ENCODE measurements at regions not wholly inside any gene's neighbourhood (a gene's known extent, or its start where the extent isn't known, plus 50 kb on each side); places are given as distances from the start of the nearest gene placed in this dataset.

DNA sequence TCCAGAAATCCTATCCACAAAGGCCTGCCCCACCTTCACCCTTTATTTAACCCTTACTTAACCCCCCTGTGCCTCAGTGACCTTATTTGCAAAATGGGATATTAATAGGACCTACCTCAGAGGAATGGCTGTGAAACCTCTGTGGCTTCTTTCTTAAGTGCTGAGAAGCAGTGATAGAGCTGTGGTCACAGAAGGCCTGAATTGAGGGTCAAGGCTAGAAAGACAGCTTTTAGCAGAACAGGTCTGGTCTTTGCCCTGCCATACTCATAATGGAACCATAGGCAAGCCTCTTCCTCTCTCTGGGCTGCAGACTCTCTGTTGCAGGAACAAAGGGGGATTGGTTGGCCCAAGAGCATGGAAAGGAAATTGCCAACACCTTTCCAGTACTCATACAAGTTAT is 63.5 kb upstream of the MAMLD1 start:
- Histone ChIP-seq H3K27ac (no peak overlapping the region), H3K4me1 (no peaks in the 10 kb centered on the region), H3K9me3 (no peaks in the 10 kb centered on the region), H3K4me3 (no peak overlapping the region), H3K36me3 (no peaks in the 10 kb centered on the region), H3K27me3 (replicated peaks in 1 of 7) (no peaks in the 10 kb centered on the region)
- intact Hi-C loops (cut with DNase I; ENCODE audit: low total_unique reads): no loop called here
- DNase-seq: no peak
- no peak for TF ChIP-seq CTCF (IDR thresholded peaks at IDR 0.05 in 8 of 11, conservative IDR thresholded peaks at IDR 0.05 in 3 of 11)
- no peak for TF ChIP-seq POLR2AphosphoS5 (IDR thresholded peaks at IDR 0.05)
- no peak for TF ChIP-seq POLR2A (IDR thresholded peaks at IDR 0.05)

DNA sequence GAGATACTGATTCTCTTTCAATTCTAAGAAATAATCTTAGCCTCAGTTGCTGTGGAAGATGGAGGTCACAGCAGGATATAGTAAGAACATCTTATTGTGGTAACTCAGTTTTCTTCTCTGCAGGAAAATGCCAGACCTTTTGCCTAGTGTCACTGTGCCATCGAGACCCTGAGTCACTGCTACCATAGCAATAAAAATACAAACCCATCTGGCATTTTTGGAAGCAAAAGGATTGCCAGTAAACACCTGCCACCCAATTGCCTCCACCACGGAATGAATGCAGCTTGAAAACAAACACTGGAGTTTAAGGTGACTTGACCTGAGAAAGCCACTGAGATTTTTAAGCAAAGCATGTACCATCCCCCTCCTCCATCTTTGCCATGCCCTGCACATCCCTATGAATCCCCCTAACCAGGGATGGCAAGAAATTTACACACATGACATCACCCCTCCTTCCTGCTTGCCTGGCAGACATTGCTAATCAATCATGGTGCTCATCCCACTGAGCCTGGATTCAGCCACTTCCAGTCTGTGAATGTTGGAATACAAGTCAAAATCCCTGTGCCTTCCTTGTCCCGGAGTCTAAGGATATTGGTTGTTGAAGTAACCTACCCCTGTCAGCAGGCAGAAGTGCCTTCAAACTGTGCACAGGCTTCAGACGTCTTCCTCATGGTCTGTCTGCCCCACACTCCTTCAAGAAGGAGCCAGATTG is 59.6 kb upstream of the MAMLD1 start:
- no peak overlapping the region for H3K4me3 ChIP-seq
- WGBS, 5 donors: 61 to 91% (median 80%) methylated on average over 4 of the region's 4 CpGs
- no peaks in the 10 kb centered on the region for H3K9me3 ChIP-seq
- DNase-seq: no peak
- intact Hi-C loops (cut with DNase I; ENCODE audit: low total_unique reads): no loop called here
- H3K27me3 ChIP-seq (replicated peaks in 1 of 7): no peaks in the 10 kb centered on the region
- H3K36me3 ChIP-seq: no peaks in the 10 kb centered on the region
- H3K4me1 ChIP-seq: no peaks in the 10 kb centered on the region
- H3K27ac ChIP-seq: no peak overlapping the region
- TF ChIP-seq POLR2A (IDR thresholded peaks at IDR 0.05) (no peak), POLR2AphosphoS5 (IDR thresholded peaks at IDR 0.05) (no peak), CTCF (IDR thresholded peaks at IDR 0.05 in 8 of 11, conservative IDR thresholded peaks at IDR 0.05 in 3 of 11) (no peak)

DNA sequence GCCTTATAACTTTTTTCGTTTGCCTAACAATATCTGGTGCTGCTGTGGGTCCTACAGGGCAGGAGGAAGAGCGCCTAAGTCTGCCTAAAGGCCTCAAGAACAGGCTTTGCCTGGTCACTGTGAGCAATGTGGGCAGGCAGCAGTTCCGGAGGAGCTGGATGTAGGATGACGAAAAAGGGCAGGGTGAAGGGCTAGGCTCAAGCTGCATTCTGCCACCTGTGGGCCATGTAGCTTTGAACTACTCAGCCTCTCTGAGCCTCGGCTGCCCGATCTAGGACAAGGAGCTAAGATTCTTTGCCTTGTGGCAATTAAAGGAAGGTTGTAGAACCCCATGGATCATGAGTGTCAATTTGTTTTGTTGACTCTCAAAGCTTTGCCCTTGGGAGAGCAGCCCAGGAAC is 57.1 kb upstream of the MAMLD1 start:
- intact Hi-C loops (cut with DNase I; ENCODE audit: low total_unique reads): no loop called here
- H3K4me3 ChIP-seq: no peak overlapping the region
- H3K4me1 ChIP-seq: no peaks in the 10 kb centered on the region
- H3K36me3 ChIP-seq: no peaks in the 10 kb centered on the region
- H3K9me3 ChIP-seq: no peaks in the 10 kb centered on the region
- no peaks in the 10 kb centered on the region for H3K27me3 ChIP-seq (replicated peaks in 1 of 7)
- 75 to 100% (median 88%) methylated on average over 4 to 6 of the region's 6 CpGs for WGBS, 5 donors
- no peak overlapping the region for H3K27ac ChIP-seq
- TF ChIP-seq POLR2AphosphoS5 (IDR thresholded peaks at IDR 0.05): no peak
- no peak for TF ChIP-seq CTCF (IDR thresholded peaks at IDR 0.05 in 8 of 11, conservative IDR thresholded peaks at IDR 0.05 in 3 of 11)
- TF ChIP-seq POLR2A (IDR thresholded peaks at IDR 0.05): no peak
- no peak for DNase-seq

GRCh38 chrX:150308041-150308440 is 55.1 kb upstream of the MAMLD1 start:
- H3K4me1 ChIP-seq: no peaks in the 10 kb centered on the region
- no peaks in the 10 kb centered on the region for H3K36me3 ChIP-seq
- H3K4me3 ChIP-seq: no peak overlapping the region
- no peaks in the 10 kb centered on the region for H3K27me3 ChIP-seq (replicated peaks in 1 of 7)
- no peak for DNase-seq
- 59 to 84% (median 64%) methylated on average over 4 of the region's 4 CpGs for WGBS, 5 donors
- no peaks in the 10 kb centered on the region for H3K9me3 ChIP-seq
- TF ChIP-seq POLR2A (IDR thresholded peaks at IDR 0.05) (no peak), POLR2AphosphoS5 (IDR thresholded peaks at IDR 0.05) (no peak), CTCF (IDR thresholded peaks at IDR 0.05 in 8 of 11, conservative IDR thresholded peaks at IDR 0.05 in 3 of 11) (no peak)
- no peak overlapping the region for H3K27ac ChIP-seq
- intact Hi-C loops (cut with DNase I; ENCODE audit: low total_unique reads): no loop called here

All from spleen (tissue), 11 donors.